ENCODE measurements at regions not wholly inside any gene's neighbourhood (a gene's known extent, or its start where the extent isn't known, plus 50 kb on each side); places are given as distances from the start of the nearest gene placed in this dataset.

GRCh38 chr19:31497709-31498108, 148.5 kb upstream of the TSHZ3 start:
- CTCF ChIA-PET: interaction anchor here (0.9 kb wide), 1 partner anchor 14 kb away, joined by 4 read pairs; no protein-coding TSS in a partner anchor

More at GRCh38 chr19:31497709-31498108, 148.5 kb upstream of the TSHZ3 start:
- POLR2A ChIA-PET: no interaction called here
- Histone ChIP-seq H2AFZ (ENCODE audit: low read depth) (no peak overlapping the region), H3K79me2 (ENCODE audit: insufficient read depth) (no peaks in the 10 kb centered on the region), H3K4me1 (ENCODE audit: control insufficient read depth in 1 of 2, insufficient read depth in 2 of 2, low read depth in 1 of 2, low read length in 1 of 2) (no peaks in the 10 kb centered on the region; a peak in 1 of 4 replicates), H3F3A (replicated peaks; ENCODE audit: insufficient read depth) (no peaks in the 10 kb centered on the region), H3K9me2 (no peaks in the 10 kb centered on the region), H4K20me1 (ENCODE audit: insufficient read depth) (no peaks in the 10 kb centered on the region), H3K27me3 (ENCODE audit: insufficient read depth) (no peaks in the 10 kb centered on the region), H3K9ac (no peak overlapping the region), H3K27ac (ENCODE audit: low read depth in 2 of 2, low read length in 1 of 2) (no peak overlapping the region), H3K9me3 (no peaks in the 10 kb centered on the region), H3K36me3 (replicated peaks in 1 of 2; ENCODE audit: control insufficient read depth in 1 of 2, insufficient read depth in 2 of 2, low read length in 1 of 2) (no peaks in the 10 kb centered on the region), H3K4me3 (ENCODE audit: low read depth in 2 of 2, low read length in 1 of 2) (no peak overlapping the region), H3K4me2 (no peak overlapping the region)
- 21% methylated on average over 2 of the region's 2 CpGs for WGBS (ENCODE audit: low lambda C conversion rate)
- no peak for DNase-seq
- TF ChIP-seq RXRA (IDR thresholded peaks at IDR 0.05; ENCODE audit: borderline replicate concordance, low read depth) (no peak), FOSL2 (IDR thresholded peaks at IDR 0.05; ENCODE audit: borderline replicate concordance, low read depth) (no peak), USF1 (IDR thresholded peaks at IDR 0.05; ENCODE audit: borderline replicate concordance, low read depth) (no peak), PBX3 (IDR thresholded peaks at IDR 0.05) (no peak), GABPA (IDR thresholded peaks at IDR 0.05; ENCODE audit: low read depth) (no peak), FOXJ3 (CRISPR knock-in tag; IDR thresholded peaks at IDR 0.05) (no peak), TCF12 (IDR thresholded peaks at IDR 0.05) (no peak), RAD21 (IDR thresholded peaks at IDR 0.05; ENCODE audit: low read length) (no peak), EP300 (IDR thresholded peaks at IDR 0.05; ENCODE audit: borderline replicate concordance in 1 of 2, low read depth in 1 of 2, low read length in 1 of 2) (no peak), NFIC (IDR thresholded peaks at IDR 0.05; ENCODE audit: borderline replicate concordance) (no peak), GATA2 (CRISPR knock-in tag; IDR thresholded peaks at IDR 0.05) (no peak), EZH2phosphoT487 (IDR thresholded peaks at IDR 0.05; ENCODE audit: borderline replicate concordance, low read depth) (no peak), RCOR1 (IDR thresholded peaks at IDR 0.05; ENCODE audit: low read length) (no peak), USF2 (IDR thresholded peaks at IDR 0.05; ENCODE audit: borderline replicate concordance, low read depth, low read length) (no peak), ELF1 (IDR thresholded peaks at IDR 0.05) (no peak), ZBTB33 (IDR thresholded peaks at IDR 0.05; ENCODE audit: borderline replicate concordance, low read depth) (no peak), MAX (IDR thresholded peaks at IDR 0.05; ENCODE audit: low read depth) (no peak), YY1 (IDR thresholded peaks at IDR 0.05; ENCODE audit: low read depth) (no peak), POLR2AphosphoS5 (IDR thresholded peaks at IDR 0.05; ENCODE audit: low read depth, low read length) (no peak), CHD2 (IDR thresholded peaks at IDR 0.05; ENCODE audit: low read length, partially characterized antibody) (no peak)

All from SK-N-SH (cell line).